ENCODE measurements at regions not wholly inside any gene's neighbourhood (a gene's known extent, or its start where the extent isn't known, plus 50 kb on each side); places are given as distances from the start of the nearest gene placed in this dataset.

DNA sequence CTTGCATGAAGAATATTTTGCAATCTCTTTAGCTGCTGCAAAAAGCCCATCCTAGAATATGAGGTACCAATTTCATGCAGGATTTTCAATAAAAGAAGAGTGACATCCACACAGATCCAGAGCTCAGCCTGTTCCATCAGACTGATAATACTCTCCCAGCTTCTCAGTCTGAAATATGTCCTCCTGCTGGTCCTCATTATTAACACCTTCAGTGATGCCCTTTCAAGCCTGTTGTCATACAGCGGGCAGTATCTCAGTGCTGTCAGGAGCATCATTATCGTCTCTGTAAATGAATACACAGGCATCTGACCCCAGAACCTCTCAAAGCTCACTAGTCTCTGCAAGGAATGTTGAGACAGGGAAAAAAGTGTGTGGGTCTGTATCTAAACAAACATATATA is 1387.8 kb downstream of the OTOL1 start:
- TF ChIP-seq, protein P1, sequence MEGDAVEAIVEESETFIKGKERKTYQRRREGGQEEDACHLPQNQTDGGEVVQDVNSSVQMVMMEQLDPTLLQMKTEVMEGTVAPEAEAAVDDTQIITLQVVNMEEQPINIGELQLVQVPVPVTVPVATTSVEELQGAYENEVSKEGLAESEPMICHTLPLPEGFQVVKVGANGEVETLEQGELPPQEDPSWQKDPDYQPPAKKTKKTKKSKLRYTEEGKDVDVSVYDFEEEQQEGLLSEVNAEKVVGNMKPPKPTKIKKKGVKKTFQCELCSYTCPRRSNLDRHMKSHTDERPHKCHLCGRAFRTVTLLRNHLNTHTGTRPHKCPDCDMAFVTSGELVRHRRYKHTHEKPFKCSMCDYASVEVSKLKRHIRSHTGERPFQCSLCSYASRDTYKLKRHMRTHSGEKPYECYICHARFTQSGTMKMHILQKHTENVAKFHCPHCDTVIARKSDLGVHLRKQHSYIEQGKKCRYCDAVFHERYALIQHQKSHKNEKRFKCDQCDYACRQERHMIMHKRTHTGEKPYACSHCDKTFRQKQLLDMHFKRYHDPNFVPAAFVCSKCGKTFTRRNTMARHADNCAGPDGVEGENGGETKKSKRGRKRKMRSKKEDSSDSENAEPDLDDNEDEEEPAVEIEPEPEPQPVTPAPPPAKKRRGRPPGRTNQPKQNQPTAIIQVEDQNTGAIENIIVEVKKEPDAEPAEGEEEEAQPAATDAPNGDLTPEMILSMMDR (IDR thresholded peaks at IDR 0.05; ENCODE audit: insufficient read depth, low read depth, low read length) = no peak
- no peak for TF ChIP-seq EZH2 (IDR thresholded peaks at IDR 0.05; ENCODE audit: insufficient read depth, low read length)
